ENCODE measurements at regions not wholly inside any gene's neighbourhood (a gene's known extent, or its start where the extent isn't known, plus 50 kb on each side); places are given as distances from the start of the nearest gene placed in this dataset.

DNA sequence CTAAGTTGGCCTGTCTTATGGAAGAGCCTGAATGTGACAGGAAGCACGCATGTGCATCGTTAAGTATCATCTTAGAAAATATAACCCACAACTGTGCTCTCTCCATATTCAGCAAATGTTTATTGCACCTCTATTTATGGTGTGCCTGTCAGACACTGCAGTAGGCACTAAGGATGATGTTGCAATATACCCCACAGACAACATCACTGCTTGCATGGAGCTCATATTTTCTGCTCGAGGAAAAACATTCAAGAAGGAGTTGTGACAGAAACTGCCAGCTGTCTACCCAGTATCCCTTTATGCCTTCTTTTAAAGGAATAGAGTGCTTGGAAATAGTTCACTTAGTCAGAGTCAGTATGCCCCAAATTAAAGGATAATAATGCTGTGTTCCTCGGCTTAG, 132.3 kb upstream of the RBFOX1 start:
- TF ChIP-seq POLR2AphosphoS5 (IDR thresholded peaks at IDR 0.05), result no peak
- TF ChIP-seq, protein P1, sequence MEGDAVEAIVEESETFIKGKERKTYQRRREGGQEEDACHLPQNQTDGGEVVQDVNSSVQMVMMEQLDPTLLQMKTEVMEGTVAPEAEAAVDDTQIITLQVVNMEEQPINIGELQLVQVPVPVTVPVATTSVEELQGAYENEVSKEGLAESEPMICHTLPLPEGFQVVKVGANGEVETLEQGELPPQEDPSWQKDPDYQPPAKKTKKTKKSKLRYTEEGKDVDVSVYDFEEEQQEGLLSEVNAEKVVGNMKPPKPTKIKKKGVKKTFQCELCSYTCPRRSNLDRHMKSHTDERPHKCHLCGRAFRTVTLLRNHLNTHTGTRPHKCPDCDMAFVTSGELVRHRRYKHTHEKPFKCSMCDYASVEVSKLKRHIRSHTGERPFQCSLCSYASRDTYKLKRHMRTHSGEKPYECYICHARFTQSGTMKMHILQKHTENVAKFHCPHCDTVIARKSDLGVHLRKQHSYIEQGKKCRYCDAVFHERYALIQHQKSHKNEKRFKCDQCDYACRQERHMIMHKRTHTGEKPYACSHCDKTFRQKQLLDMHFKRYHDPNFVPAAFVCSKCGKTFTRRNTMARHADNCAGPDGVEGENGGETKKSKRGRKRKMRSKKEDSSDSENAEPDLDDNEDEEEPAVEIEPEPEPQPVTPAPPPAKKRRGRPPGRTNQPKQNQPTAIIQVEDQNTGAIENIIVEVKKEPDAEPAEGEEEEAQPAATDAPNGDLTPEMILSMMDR (IDR thresholded peaks at IDR 0.05), result no peak
- no peak for TF ChIP-seq POLR2A (IDR thresholded peaks at IDR 0.05)
- TF ChIP-seq EP300 (IDR thresholded peaks at IDR 0.05), result no peak
